HG03520 (cell line): ENCODE measurements at regions not wholly inside any gene's neighbourhood (a gene's known extent, or its start where the extent isn't known, plus 50 kb on each side); places are given as distances from the start of the nearest gene placed in this dataset.

Experiments used
- ATAC-seq: cut with Tn5 transposase; IDR thresholded peaks from one replicate; pipeline ENCODE4 v1.9.1; 2021; ENCODE audit warnings: mild to moderate bottlenecking, moderate library complexity; ENCODE audit not compliant: unreplicated experiment

- ATAC-seq: no peak
Observed at GRCh38 chr4:16278178-16278577, 51.9 kb upstream of the TAPT1 start.
